ENCODE measurements at regions not wholly inside any gene's neighbourhood (a gene's known extent, or its start where the extent isn't known, plus 50 kb on each side); places are given as distances from the start of the nearest gene placed in this dataset.

DNA sequence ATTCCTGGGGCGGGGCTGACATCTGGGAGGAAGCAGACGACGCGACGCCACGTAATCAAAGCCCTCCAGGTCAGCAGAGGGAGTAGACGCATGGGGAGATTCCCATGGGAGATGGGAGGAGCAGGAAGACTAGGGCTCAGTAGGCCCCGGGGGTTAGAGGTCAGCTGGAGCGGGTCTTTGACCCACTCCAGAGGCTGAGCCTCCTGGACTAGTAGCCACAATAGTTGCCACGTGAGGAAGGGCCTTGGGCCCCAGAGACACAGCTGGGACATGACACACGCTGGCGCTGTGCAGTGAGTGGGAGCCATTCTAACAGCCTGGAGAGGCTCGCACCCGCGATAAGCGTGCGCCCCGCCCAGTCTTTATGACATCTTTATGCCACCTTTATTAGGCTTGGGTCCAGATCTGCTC lies 95.7 kb upstream of the AMZ2 start:
- TF ChIP-seq GATA2 (IDR thresholded peaks at IDR 0.05; ENCODE audit: low read depth, low read length) (no peak), GATA3 (IDR thresholded peaks at IDR 0.05; ENCODE audit: low read depth, low read length) (no peak)

Measured in SH-SY5Y (cell line).